KMS-11 (cell line): ENCODE measurements at regions not wholly inside any gene's neighbourhood (a gene's known extent, or its start where the extent isn't known, plus 50 kb on each side); places are given as distances from the start of the nearest gene placed in this dataset.

Source experiments
- H2AFZ ChIP-seq: fragments of 200-600 bp; sonication (generic); 2 replicates; pipeline ENCODE4 v1.6.1; 2016; ENCODE audit warnings: antibody characterized with exemption, mixed run types, low read depth
- H3K27ac ChIP-seq: fragments of 200-600 bp; sonication (generic); 2 replicates; pipeline ENCODE4 v1.6.1; 2016; ENCODE audit warnings: mild to moderate bottlenecking, mixed run types
- H3K27me3 ChIP-seq: fragments of 200-600 bp; sonication (generic); 2 replicates; pipeline ENCODE4 v1.6.1; 2017; ENCODE audit warnings: mild to moderate bottlenecking, low read depth, mixed run types, moderate library complexity; ENCODE audit not compliant: insufficient read depth
- H3K36me3 ChIP-seq: fragments of 200-600 bp; sonication (generic); 2 replicates; pipeline ENCODE4 v1.6.1; 2017; ENCODE audit warnings: mild to moderate bottlenecking, mixed run types; ENCODE audit not compliant: insufficient read depth
- H3K4me1 ChIP-seq: fragments of 200-600 bp; sonication (generic); 2 replicates; pipeline ENCODE4 v1.6.1; 2016; ENCODE audit warnings: mild to moderate bottlenecking, low read depth, mixed run types; ENCODE audit not compliant: poor library complexity, severe bottlenecking
- H3K4me2 ChIP-seq: fragments of 200-600 bp; sonication (generic); 2 replicates; pipeline ENCODE4 v1.7.0; 2016; ENCODE audit warnings: mild to moderate bottlenecking, mixed run types
- H3K4me3 ChIP-seq: fragments of 200-600 bp; sonication (generic); IDR thresholded peaks from 2 replicates; pipeline ENCODE4 v1.6.1; 2017; ENCODE audit warnings: low read depth, low read length, mixed read lengths; ENCODE audit not compliant: insufficient read depth
- H3K79me2 ChIP-seq: fragments of 200-600 bp; sonication (generic); 2 replicates; pipeline ENCODE4 v1.6.1; 2016; ENCODE audit warnings: low read depth, mixed run types; ENCODE audit not compliant: insufficient read depth
- H3K9ac ChIP-seq: fragments of 200-600 bp; sonication (generic); 2 replicates; pipeline ENCODE4 v1.6.1; 2016; ENCODE audit warnings: mild to moderate bottlenecking, mixed run types
- H4K20me1 ChIP-seq: fragments of 200-600 bp; sonication (generic); 2 replicates; pipeline ENCODE4 v1.6.1; 2016; ENCODE audit warnings: mild to moderate bottlenecking, mixed run types; ENCODE audit not compliant: insufficient read depth
- TF ChIP-seq, protein P1 (sequence below): fragments of 200-600 bp; sonication (generic); conservative IDR thresholded peaks from 2 replicates; pipeline ENCODE4 v1.6.1; 2017; ENCODE audit warnings: low read depth, mild to moderate bottlenecking, antibody characterized with exemption, low read length, moderate library complexity, mixed read lengths

DNA sequence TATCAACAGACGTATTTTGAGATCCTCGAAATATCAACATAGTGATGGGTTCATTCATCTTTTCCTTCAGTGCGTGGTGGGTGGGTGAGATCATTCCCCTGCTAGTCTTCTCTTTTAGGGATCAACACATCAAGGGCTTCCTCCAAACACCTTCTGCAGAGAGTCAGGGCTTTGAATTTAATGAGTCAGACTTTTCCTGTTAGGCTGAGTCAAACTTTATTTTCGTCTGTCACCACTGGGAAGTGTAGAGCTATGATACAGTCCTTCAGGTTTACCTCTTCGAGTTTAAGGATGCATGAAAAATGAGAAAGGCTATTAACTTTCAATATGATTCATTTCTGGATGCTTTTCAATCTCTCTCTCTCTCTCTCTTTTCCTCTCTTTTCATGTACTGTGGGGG, 189.1 kb downstream of the BMP2 start:
- no peaks in the 10 kb centered on the region for H4K20me1 ChIP-seq
- H2AFZ ChIP-seq, result no peak overlapping the region
- no peak overlapping the region for H3K4me2 ChIP-seq
- H3K27me3 ChIP-seq, result no peaks in the 10 kb centered on the region
- H3K27ac ChIP-seq, result no peak overlapping the region
- H3K9ac ChIP-seq, result no peak overlapping the region
- H3K4me1 ChIP-seq, result no peaks in the 10 kb centered on the region
- no peak overlapping the region for H3K4me3 ChIP-seq
- TF ChIP-seq, protein P1, sequence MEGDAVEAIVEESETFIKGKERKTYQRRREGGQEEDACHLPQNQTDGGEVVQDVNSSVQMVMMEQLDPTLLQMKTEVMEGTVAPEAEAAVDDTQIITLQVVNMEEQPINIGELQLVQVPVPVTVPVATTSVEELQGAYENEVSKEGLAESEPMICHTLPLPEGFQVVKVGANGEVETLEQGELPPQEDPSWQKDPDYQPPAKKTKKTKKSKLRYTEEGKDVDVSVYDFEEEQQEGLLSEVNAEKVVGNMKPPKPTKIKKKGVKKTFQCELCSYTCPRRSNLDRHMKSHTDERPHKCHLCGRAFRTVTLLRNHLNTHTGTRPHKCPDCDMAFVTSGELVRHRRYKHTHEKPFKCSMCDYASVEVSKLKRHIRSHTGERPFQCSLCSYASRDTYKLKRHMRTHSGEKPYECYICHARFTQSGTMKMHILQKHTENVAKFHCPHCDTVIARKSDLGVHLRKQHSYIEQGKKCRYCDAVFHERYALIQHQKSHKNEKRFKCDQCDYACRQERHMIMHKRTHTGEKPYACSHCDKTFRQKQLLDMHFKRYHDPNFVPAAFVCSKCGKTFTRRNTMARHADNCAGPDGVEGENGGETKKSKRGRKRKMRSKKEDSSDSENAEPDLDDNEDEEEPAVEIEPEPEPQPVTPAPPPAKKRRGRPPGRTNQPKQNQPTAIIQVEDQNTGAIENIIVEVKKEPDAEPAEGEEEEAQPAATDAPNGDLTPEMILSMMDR, result no peak
- no peaks in the 10 kb centered on the region for H3K36me3 ChIP-seq
- no peaks in the 10 kb centered on the region for H3K79me2 ChIP-seq

- Histone ChIP-seq H2AFZ (no peak overlapping the region), H3K79me2 (no peaks in the 10 kb centered on the region)
- TF ChIP-seq, protein P1, result no peak
These were observed 192.4 kb downstream of the BMP2 start for GRCh38 chr20:6959900-6960312.

DNA sequence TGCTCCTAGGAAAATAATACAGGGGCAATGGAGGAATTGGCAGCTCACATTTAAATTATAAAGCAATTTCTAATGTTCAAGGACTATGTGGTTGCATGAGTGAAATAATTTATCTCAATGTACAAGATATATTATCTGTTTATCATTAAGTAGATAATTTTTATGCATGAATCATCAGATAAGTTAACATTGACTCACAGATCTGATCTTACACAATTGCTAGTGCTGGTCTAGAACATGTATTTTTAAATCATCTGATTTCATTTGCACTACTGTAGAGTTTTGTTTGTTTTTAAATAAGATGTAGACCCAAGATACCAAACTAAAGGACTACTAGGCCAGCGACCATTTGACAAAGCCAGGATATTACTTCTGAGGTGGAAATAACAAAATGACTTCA, 199.2 kb downstream of the BMP2 start:
- no peaks in the 10 kb centered on the region for H3K79me2 ChIP-seq
- no peak overlapping the region for H3K4me3 ChIP-seq
- no peaks in the 10 kb centered on the region for H3K4me1 ChIP-seq
- no peaks in the 10 kb centered on the region for H3K27me3 ChIP-seq
- H3K36me3 ChIP-seq, result no peaks in the 10 kb centered on the region
- H4K20me1 ChIP-seq, result no peaks in the 10 kb centered on the region
- H2AFZ ChIP-seq, result no peak overlapping the region
- H3K27ac ChIP-seq, result no peak overlapping the region
- H3K9ac ChIP-seq, result no peak overlapping the region
- H3K4me2 ChIP-seq, result no peak overlapping the region
- TF ChIP-seq, protein P1, result no peak

More at GRCh38 chr20:6959900-6960312, 192.4 kb downstream of the BMP2 start:
- Histone ChIP-seq H3K4me3 (no peak overlapping the region), H3K27ac (no peak overlapping the region), H3K9ac (no peak overlapping the region), H3K27me3 (no peaks in the 10 kb centered on the region), H3K4me2 (no peak overlapping the region), H3K36me3 (no peaks in the 10 kb centered on the region), H4K20me1 (no peaks in the 10 kb centered on the region), H3K4me1 (no peaks in the 10 kb centered on the region)

GRCh38 chr20:6974838-6975237, 207.4 kb downstream of the BMP2 start:
- no peak overlapping the region for H3K4me3 ChIP-seq
- TF ChIP-seq, protein P1, result no peak
- H3K27ac ChIP-seq, result no peak overlapping the region
- H3K9ac ChIP-seq, result no peak overlapping the region
- H3K79me2 ChIP-seq, result no peaks in the 10 kb centered on the region
- no peak overlapping the region for H3K4me2 ChIP-seq
- no peaks in the 10 kb centered on the region for H3K36me3 ChIP-seq
- H4K20me1 ChIP-seq, result no peaks in the 10 kb centered on the region
- H3K27me3 ChIP-seq, result no peaks in the 10 kb centered on the region
- H3K4me1 ChIP-seq, result no peaks in the 10 kb centered on the region
- H2AFZ ChIP-seq, result no peak overlapping the region
